Neural progenitor cell (in vitro differentiated cells): ENCODE measurements at regions not wholly inside any gene's neighbourhood (a gene's known extent, or its start where the extent isn't known, plus 50 kb on each side); places are given as distances from the start of the nearest gene placed in this dataset.

ENCODE experiments used
- EZH2 ChIP-seq: fragments of 200-600 bp; sonication (generic); IDR thresholded peaks from 2 replicates; pipeline ENCODE4 v1.6.1; 2017; ENCODE audit warnings: antibody characterized with exemption, mild to moderate bottlenecking, moderate library complexity
- EZH2phosphoT487 ChIP-seq: fragments of 200-600 bp; sonication (generic); IDR thresholded peaks from 2 replicates; pipeline ENCODE4 v1.6.1; 2017; ENCODE audit warnings: antibody characterized with exemption
- TF ChIP-seq, protein P1 (sequence below): fragments of 200-600 bp; sonication (generic); IDR thresholded peaks from 2 replicates; pipeline ENCODE4 v1.5.1; 2017; ENCODE audit warnings: antibody characterized with exemption, mild to moderate bottlenecking

DNA sequence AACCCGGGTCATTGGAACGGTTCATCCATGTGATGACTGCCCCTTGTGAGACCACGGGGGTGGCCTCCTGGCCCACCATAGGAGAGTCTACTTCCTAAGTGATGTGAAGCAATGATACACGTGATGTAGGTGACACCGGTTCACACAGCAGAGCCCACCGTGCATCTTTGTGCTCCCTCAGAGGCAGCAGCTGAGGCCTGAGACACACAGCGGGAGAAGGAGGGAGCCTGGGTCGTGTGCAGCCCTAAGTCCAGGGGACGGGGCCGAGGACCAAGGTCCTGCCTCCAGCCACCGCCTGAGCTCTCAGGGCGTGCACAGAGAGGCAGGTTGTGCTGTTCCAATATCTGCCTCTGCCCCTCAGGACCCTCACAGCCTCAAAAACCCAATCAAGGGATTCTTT lies 377.2 kb upstream of the SALL3 start:
- TF ChIP-seq EZH2phosphoT487 = no peak
- TF ChIP-seq, protein P1, sequence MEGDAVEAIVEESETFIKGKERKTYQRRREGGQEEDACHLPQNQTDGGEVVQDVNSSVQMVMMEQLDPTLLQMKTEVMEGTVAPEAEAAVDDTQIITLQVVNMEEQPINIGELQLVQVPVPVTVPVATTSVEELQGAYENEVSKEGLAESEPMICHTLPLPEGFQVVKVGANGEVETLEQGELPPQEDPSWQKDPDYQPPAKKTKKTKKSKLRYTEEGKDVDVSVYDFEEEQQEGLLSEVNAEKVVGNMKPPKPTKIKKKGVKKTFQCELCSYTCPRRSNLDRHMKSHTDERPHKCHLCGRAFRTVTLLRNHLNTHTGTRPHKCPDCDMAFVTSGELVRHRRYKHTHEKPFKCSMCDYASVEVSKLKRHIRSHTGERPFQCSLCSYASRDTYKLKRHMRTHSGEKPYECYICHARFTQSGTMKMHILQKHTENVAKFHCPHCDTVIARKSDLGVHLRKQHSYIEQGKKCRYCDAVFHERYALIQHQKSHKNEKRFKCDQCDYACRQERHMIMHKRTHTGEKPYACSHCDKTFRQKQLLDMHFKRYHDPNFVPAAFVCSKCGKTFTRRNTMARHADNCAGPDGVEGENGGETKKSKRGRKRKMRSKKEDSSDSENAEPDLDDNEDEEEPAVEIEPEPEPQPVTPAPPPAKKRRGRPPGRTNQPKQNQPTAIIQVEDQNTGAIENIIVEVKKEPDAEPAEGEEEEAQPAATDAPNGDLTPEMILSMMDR = no peak
- no peak for TF ChIP-seq EZH2
